ENCODE measurements at regions not wholly inside any gene's neighbourhood (a gene's known extent, or its start where the extent isn't known, plus 50 kb on each side); places are given as distances from the start of the nearest gene placed in this dataset. TPM values are rescaled to one million over a fixed set of nuclear protein-coding genes. Genes with fewer than 3 reads are reported as not detected.

DNA sequence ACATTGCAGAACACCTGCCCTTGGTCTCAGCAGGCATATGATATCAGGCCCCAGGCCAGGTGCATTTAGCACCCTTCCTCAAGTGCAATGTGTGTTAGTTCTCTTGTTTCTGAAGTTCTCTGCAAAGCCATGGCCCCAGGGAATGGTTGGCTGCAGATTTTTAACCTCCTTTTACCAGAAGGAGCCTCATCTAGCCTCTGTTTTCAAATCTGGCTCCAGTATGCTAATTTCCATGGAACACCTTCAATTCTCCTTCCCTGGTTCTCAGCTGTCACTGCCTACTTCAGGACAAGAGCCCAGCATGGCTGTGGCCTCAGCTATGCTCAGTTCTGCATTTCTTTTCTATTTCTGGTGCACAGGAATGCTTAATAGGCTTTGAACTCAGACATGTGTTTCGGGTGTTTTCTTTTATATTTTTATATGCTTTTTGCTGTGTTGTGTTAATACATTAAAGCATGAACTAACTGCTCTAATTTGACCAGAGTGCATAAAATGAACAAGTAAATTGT is 51.6 kb upstream of the OGFRL1 start:
- H3K4me3 ChIP-seq (ENCODE audit: low read length), result no peak overlapping the region
- no peak overlapping the region for H3K4ac ChIP-seq (ENCODE audit: low read depth, low read length)
- H2BK5ac ChIP-seq (ENCODE audit: low read length), result no peak overlapping the region
- H2BK120ac ChIP-seq (ENCODE audit: low read depth, low read length), result no peak overlapping the region
- no peak overlapping the region for H3K18ac ChIP-seq (ENCODE audit: low read length)
- no peak overlapping the region for H4K5ac ChIP-seq (ENCODE audit: low read length)
- H3K36me3 ChIP-seq (ENCODE audit: control insufficient read depth, insufficient read depth, low read length), result no peaks in the 10 kb centered on the region
- no peak overlapping the region for H3K27ac ChIP-seq (ENCODE audit: low read depth, low read length)
- H3K27me3 ChIP-seq (ENCODE audit: insufficient read depth, low read length, poor library complexity), result no peaks in the 10 kb centered on the region
- H3K79me2 ChIP-seq (ENCODE audit: control insufficient read depth, insufficient read depth, low read length), result no peaks in the 10 kb centered on the region
- no peaks in the 10 kb centered on the region for H3K79me1 ChIP-seq (ENCODE audit: low read length)
- H4K8ac ChIP-seq (ENCODE audit: low read depth, low read length), result no peak overlapping the region
- H3K56ac ChIP-seq (ENCODE audit: low read length), result no peak overlapping the region
- H2BK15ac ChIP-seq (replicated peaks; ENCODE audit: low read depth), result no peak overlapping the region
- no peak overlapping the region for H2AK5ac ChIP-seq (ENCODE audit: low read length)
- H3K9ac ChIP-seq (ENCODE audit: low read length), result no peak overlapping the region
- no CpG with 5 or more reads among the region's 1 CpG for WGBS (ENCODE audit: extremely low coverage, insufficient coverage, low lambda C conversion rate)
- H3K4me1 ChIP-seq (ENCODE audit: control insufficient read depth, low read depth, low read length), result no peaks in the 10 kb centered on the region
- H3K23ac ChIP-seq (ENCODE audit: low read length), result no peak overlapping the region
- no peak overlapping the region for H3K4me2 ChIP-seq (ENCODE audit: low read length)
- peak; percentile 18 for DNase-seq

GRCh38 chr6:71238351-71238750 is 50.3 kb upstream of the OGFRL1 start:
- Histone ChIP-seq H3K4ac (ENCODE audit: low read depth, low read length) (no peak overlapping the region), H2BK15ac (replicated peaks; ENCODE audit: low read depth) (no peak overlapping the region), H3K56ac (ENCODE audit: low read length) (no peak overlapping the region), H2BK120ac (ENCODE audit: low read depth, low read length) (no peak overlapping the region), H4K5ac (ENCODE audit: low read length) (no peak overlapping the region), H3K4me2 (ENCODE audit: low read length) (no peak overlapping the region), H3K18ac (ENCODE audit: low read length) (no peak overlapping the region), H3K27me3 (ENCODE audit: insufficient read depth, low read length, poor library complexity) (no peaks in the 10 kb centered on the region), H3K27ac (ENCODE audit: low read depth, low read length) (no peak overlapping the region), H3K79me2 (ENCODE audit: control insufficient read depth, insufficient read depth, low read length) (no peaks in the 10 kb centered on the region), H2AK5ac (ENCODE audit: low read length) (no peak overlapping the region), H2BK5ac (ENCODE audit: low read length) (no peak overlapping the region), H3K4me1 (ENCODE audit: control insufficient read depth, low read depth, low read length) (no peaks in the 10 kb centered on the region), H3K79me1 (ENCODE audit: low read length) (no peaks in the 10 kb centered on the region), H3K9ac (ENCODE audit: low read length) (no peak overlapping the region), H3K4me3 (ENCODE audit: low read length) (no peak overlapping the region), H3K23ac (ENCODE audit: low read length) (no peak overlapping the region), H4K8ac (ENCODE audit: low read depth, low read length) (no peak overlapping the region), H3K36me3 (ENCODE audit: control insufficient read depth, insufficient read depth, low read length) (no peaks in the 10 kb centered on the region)
- no peak for DNase-seq
- WGBS (ENCODE audit: extremely low coverage, insufficient coverage, low lambda C conversion rate), result no CpG with 5 or more reads among the region's 1 CpG

Small RNAs in the stretch of these regions (small RNA-seq; reads per million reads assigned to genes)
- gene RF00012 (ENCODE audit: insufficient read depth) (not detected), gene RNU6-411P (ENCODE audit: insufficient read depth) (not detected)
